MM.1S (cell line): ENCODE measurements at regions not wholly inside any gene's neighbourhood (a gene's known extent, or its start where the extent isn't known, plus 50 kb on each side); places are given as distances from the start of the nearest gene placed in this dataset.

Source experiments
- CTCF ChIP-seq: fragments of 300-600 bp; sonication (generic); IDR thresholded peaks from 2 replicates; pipeline ENCODE4 v1.5.1; 2016; ENCODE audit warnings: antibody characterized with exemption, low read length, mixed read lengths
- EZH2 ChIP-seq: fragments of 300-600 bp; sonication (generic); optimal IDR thresholded peaks from 2 replicates; pipeline ENCODE3; 2017; ENCODE audit warnings: low read depth, mild to moderate bottlenecking, antibody characterized with exemption, low read length, mixed read lengths

DNA sequence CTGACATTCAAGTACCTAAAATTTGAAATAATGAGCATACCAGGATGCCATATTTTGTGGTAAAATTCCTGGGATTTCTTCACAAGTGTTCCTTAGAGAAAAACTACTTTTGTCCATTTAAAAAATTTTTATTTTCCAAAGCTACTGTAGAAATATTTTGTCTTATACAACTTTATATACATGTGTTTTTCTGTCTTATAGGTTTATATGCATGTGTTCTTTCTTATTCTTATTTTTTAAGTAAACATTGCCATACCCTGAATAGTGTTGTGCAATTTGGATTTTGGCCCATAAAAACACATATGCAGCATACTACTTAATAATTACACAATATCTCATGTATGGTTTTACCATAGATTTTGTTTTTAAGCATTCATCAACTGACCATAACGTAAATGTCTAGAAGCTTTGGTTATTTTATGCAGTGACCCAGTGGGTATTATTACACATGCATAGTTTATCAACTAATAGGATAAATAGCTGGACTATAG is 1107.4 kb upstream of the SEL1L start:
- TF ChIP-seq CTCF (no peak), EZH2 (no peak)
